Calu3 (cell line): ENCODE measurements at regions not wholly inside any gene's neighbourhood (a gene's known extent, or its start where the extent isn't known, plus 50 kb on each side); places are given as distances from the start of the nearest gene placed in this dataset.

ENCODE experiments used
- BruUV-seq: library from RNA; stranded (reverse); fragments of 400-500 nt; replicated peaks from 2 replicates; lab custom pipeline; 2021; lab: Mats Ljungman, UMichigan
- CTCF ChIA-PET: fragments of 300-600 bp; sonication (Branson Sonifier 250); formaldehyde crosslinking; loops from one replicate; lab custom pipeline; 2022; ENCODE audit warnings: antibody characterized with exemption; lab: Charles Lee
- DNase-seq: peaks from one replicate; pipeline ENCODE4 v3.0.0; 2022
- H3K27ac Mint-ChIP-seq: one replicate; pipeline ENCODE4 v1.8.0; 2022; ENCODE audit warnings: mixed read lengths; ENCODE audit not compliant: unreplicated experiment
- H3K27me3 Mint-ChIP-seq: one replicate; pipeline ENCODE4 v1.8.0; 2022; ENCODE audit warnings: mixed read lengths; ENCODE audit not compliant: unreplicated experiment
- H3K36me3 Mint-ChIP-seq: one replicate; pipeline ENCODE4 v1.8.0; 2022; ENCODE audit warnings: mild to moderate bottlenecking, moderate library complexity, mixed read lengths; ENCODE audit not compliant: insufficient read depth, unreplicated experiment
- H3K4me1 Mint-ChIP-seq: one replicate; pipeline ENCODE4 v1.8.0; 2022; ENCODE audit warnings: mild to moderate bottlenecking, low read depth, mixed read lengths; ENCODE audit not compliant: unreplicated experiment
- H3K4me3 Mint-ChIP-seq: one replicate; pipeline ENCODE4 v1.8.0; 2022; ENCODE audit warnings: mild to moderate bottlenecking, low read depth, moderate library complexity, mixed read lengths; ENCODE audit not compliant: unreplicated experiment
- H3K9me3 Mint-ChIP-seq: one replicate; pipeline ENCODE4 v1.8.0; 2022; ENCODE audit warnings: low read depth, mixed read lengths; ENCODE audit not compliant: unreplicated experiment
- intact Hi-C: fragments of 100-400 bp; cut with micrococcal nuclease; formaldehyde crosslinking; loops from one replicate; pipeline ENCODE4 v1.10.0; 2022; ENCODE audit not compliant: unreplicated experiment
- TF ChIP-seq, protein P1 (sequence below): fragments of 200-600 bp; IDR thresholded peaks from one replicate; pipeline ENCODE4 v1.8.0; 2022; ENCODE audit warnings: antibody characterized with exemption; ENCODE audit not compliant: unreplicated experiment

DNA sequence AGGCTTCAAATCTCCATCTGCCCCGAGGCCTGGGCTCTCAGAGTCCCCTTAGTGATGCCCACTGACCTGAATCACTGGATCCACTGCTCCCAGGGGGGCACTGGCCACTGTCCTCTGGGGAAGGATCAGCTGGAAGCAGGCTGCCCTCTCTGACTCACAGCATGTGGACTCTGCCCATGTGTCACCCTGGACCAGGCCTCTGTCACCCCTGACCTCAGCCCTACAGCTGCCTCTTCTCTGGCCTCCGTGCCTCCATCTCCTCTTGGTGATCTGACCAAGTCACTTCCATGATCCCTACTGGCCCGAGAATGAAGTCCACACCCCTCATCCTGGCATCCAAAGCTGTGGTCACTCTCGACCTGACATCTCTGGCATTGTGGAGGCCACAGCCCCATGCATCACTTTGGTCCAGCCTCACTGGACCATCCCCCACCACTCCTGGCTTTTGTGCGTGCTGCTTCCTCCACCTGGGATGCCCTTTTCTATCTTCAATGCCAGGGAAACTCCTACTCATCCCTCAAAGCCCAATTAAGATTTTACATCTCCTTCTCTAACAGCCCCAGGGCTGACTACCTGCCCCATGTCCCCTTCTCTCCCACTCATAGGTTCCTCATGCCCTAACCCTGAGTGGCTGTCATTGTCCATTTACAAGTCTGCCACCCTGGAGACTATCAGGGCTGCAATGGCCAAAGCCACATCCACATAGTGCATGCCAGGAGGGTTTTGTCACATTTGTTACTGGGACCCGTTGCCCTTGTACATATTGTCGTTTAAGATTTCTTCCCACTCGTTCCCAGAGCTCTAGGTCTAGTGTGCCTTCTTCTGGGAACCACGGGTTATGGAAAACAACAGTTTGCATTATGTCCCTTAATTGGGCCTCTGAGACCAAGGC lies 685.0 kb downstream of the MATN1 start:
- no peaks in the 10 kb centered on the region for H3K9me3 Mint-ChIP-seq
- H3K27ac Mint-ChIP-seq = no peak overlapping the region
- H3K36me3 Mint-ChIP-seq = no peaks in the 10 kb centered on the region
- CTCF ChIA-PET = no interaction called here
- H3K27me3 Mint-ChIP-seq = no peaks in the 10 kb centered on the region
- TF ChIP-seq, protein P1, sequence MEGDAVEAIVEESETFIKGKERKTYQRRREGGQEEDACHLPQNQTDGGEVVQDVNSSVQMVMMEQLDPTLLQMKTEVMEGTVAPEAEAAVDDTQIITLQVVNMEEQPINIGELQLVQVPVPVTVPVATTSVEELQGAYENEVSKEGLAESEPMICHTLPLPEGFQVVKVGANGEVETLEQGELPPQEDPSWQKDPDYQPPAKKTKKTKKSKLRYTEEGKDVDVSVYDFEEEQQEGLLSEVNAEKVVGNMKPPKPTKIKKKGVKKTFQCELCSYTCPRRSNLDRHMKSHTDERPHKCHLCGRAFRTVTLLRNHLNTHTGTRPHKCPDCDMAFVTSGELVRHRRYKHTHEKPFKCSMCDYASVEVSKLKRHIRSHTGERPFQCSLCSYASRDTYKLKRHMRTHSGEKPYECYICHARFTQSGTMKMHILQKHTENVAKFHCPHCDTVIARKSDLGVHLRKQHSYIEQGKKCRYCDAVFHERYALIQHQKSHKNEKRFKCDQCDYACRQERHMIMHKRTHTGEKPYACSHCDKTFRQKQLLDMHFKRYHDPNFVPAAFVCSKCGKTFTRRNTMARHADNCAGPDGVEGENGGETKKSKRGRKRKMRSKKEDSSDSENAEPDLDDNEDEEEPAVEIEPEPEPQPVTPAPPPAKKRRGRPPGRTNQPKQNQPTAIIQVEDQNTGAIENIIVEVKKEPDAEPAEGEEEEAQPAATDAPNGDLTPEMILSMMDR = no peak
- intact Hi-C loops = no loop called here
- no peak for DNase-seq
- peaks cover 8% of the 10 kb centered on the region for H3K4me1 Mint-ChIP-seq
- BruUV-seq = no TSS peak
- no peak overlapping the region for H3K4me3 Mint-ChIP-seq

DNA sequence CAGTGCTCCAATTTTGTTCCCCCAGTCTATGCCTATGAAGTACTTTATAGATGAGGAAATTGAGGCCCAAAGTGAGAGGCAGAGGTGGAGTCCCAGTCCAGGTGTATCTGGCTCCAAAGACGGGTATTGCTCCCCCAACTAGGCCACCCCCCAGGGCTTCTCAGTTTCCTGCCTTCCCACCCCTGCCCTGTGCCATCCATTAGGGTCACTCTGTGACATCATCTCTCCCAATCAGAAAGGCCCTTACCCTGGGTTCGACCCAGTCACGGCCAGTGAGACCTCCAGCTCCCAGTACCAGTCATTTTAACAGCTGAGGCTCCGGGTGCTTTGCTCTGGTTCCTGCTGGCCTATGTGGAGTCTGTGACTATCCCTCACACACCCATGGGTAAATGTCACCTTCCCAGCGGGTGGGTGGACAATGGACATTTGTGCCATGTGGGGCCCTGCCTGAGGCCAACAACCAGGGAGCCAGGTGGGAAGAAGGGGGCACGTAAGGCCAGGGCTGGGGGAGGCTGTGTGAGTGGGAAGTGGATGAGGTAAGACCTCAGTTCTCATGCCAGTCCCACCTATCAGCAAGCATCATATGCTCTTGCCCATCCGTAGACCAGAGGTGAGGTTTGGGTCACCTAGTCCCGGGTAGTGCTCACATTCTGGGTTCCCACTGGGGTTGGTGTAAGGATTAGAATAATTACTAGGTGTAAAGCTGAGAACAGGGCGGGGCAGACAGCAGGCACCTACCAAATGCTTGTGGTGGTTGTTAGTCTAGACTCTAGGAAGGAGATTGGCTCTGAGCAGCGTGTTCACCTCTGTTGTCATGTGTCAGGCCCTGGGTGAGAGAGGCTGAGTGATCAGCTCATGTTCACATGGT lies 685.9 kb downstream of the MATN1 start:
- no peak overlapping the region for H3K4me3 Mint-ChIP-seq
- no peak for DNase-seq
- no TSS peak for BruUV-seq
- TF ChIP-seq, protein P1 = no peak
- peaks cover 5% of the 10 kb centered on the region for H3K27me3 Mint-ChIP-seq
- H3K4me1 Mint-ChIP-seq = peaks cover 8% of the 10 kb centered on the region
- H3K36me3 Mint-ChIP-seq = no peaks in the 10 kb centered on the region
- CTCF ChIA-PET = no interaction called here
- intact Hi-C loops = no loop called here
- no peak overlapping the region for H3K27ac Mint-ChIP-seq
- H3K9me3 Mint-ChIP-seq = peaks cover 2% of the 10 kb centered on the region

DNA sequence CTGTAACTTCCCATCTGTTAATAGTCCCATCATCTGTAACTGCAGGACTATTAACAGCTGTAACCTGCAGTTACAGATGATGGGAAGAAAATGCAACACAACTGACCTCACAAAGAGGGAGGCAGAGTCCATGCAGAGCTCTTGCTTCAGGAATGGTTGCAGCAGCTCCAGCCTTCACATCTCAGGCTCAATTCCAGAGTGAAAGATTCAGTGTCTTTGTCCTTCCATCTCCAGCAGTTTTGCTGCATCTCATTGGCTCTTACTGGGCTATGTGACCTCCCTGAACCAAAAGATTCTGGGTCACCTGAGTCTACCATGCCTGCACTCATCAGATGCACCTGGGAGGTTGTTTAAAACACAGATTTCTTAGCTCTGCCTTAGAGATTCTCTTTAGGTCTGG lies 686.7 kb downstream of the MATN1 start:
- Mint-ChIP-seq H3K4me1 (peaks cover 8% of the 10 kb centered on the region), H3K27me3 (peaks cover 13% of the 10 kb centered on the region), H3K27ac (no peak overlapping the region), H3K9me3 (peaks cover 4% of the 10 kb centered on the region), H3K36me3 (no peaks in the 10 kb centered on the region), H3K4me3 (no peak overlapping the region)
- no peak for DNase-seq
- no TSS peak for BruUV-seq
- TF ChIP-seq, protein P1 = no peak
- intact Hi-C loops = no loop called here
- CTCF ChIA-PET = no interaction called here

- TF ChIP-seq, protein P1 = no peak
- Mint-ChIP-seq H3K36me3 (no peaks in the 10 kb centered on the region), H3K27ac (no peak overlapping the region), H3K9me3 (peaks cover 4% of the 10 kb centered on the region), H3K4me3 (no peak overlapping the region), H3K27me3 (peaks cover 13% of the 10 kb centered on the region), H3K4me1 (peaks cover 8% of the 10 kb centered on the region)
- BruUV-seq = no TSS peak
- CTCF ChIA-PET = no interaction called here
- intact Hi-C loops = no loop called here
- DNase-seq = no peak
Measured at GRCh38 chr1:30036229-30036547, 687.2 kb downstream of the MATN1 start.
